DND-41 (cell line): ENCODE measurements at regions not wholly inside any gene's neighbourhood (a gene's known extent, or its start where the extent isn't known, plus 50 kb on each side); places are given as distances from the start of the nearest gene placed in this dataset.

Experiments used
- EZH2 ChIP-seq: IDR thresholded peaks from 3 replicates; pipeline ENCODE4 v1.6.1; 2012; ENCODE audit warnings: borderline replicate concordance, low read depth, mild to moderate bottlenecking, moderate library complexity, low read length, inconsistent platforms; ENCODE audit not compliant: severe bottlenecking
- TF ChIP-seq, protein P1 (sequence below): IDR thresholded peaks from 2 replicates; pipeline ENCODE4 v1.5.1; 2012; ENCODE audit warnings: borderline replicate concordance, low read length, moderate library complexity, mild to moderate bottlenecking; ENCODE audit not compliant: poor library complexity, severe bottlenecking; ENCODE audit errors: extremely low read depth

DNA sequence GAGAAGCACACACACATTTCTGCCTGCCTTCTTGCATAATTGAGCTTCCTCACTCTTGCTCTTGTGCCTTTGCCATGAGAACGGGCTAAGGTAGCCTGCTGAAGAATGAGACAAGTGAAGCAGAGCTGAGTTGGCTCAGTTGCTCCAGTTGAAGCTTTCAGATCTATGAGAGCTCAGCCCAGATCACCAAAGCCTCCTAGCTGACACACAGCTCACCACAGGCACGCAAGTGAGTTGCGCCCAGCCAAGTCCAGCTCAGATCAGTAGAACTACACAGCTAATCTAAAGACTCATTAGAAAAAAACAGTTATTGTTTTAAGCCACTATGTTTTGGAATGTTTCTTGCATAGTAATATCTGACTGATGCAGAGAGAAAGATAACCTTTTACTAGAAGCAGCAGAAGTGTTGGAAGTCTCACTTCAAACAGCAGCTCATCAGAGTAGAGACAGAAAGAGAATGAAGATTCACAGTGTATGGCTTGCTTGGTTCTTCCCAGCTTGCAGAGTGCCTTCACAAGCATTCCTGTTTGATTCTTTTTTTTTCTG is 362.4 kb downstream of the MID1IP1 start:
- TF ChIP-seq, protein P1, sequence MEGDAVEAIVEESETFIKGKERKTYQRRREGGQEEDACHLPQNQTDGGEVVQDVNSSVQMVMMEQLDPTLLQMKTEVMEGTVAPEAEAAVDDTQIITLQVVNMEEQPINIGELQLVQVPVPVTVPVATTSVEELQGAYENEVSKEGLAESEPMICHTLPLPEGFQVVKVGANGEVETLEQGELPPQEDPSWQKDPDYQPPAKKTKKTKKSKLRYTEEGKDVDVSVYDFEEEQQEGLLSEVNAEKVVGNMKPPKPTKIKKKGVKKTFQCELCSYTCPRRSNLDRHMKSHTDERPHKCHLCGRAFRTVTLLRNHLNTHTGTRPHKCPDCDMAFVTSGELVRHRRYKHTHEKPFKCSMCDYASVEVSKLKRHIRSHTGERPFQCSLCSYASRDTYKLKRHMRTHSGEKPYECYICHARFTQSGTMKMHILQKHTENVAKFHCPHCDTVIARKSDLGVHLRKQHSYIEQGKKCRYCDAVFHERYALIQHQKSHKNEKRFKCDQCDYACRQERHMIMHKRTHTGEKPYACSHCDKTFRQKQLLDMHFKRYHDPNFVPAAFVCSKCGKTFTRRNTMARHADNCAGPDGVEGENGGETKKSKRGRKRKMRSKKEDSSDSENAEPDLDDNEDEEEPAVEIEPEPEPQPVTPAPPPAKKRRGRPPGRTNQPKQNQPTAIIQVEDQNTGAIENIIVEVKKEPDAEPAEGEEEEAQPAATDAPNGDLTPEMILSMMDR = no peak
- TF ChIP-seq EZH2 = no peak
